Calu3 (cell line): ENCODE measurements at regions not wholly inside any gene's neighbourhood (a gene's known extent, or its start where the extent isn't known, plus 50 kb on each side); places are given as distances from the start of the nearest gene placed in this dataset.

Source experiments
- BruUV-seq: library from RNA; stranded (reverse); fragments of 400-500 nt; replicated peaks from 2 replicates; lab custom pipeline; 2021; lab: Mats Ljungman, UMichigan
- CTCF ChIA-PET: fragments of 300-600 bp; sonication (Branson Sonifier 250); formaldehyde crosslinking; loops from one replicate; lab custom pipeline; 2022; ENCODE audit warnings: antibody characterized with exemption; lab: Charles Lee
- DNase-seq: peaks from one replicate; pipeline ENCODE4 v3.0.0; 2022
- H3K27ac Mint-ChIP-seq: one replicate; pipeline ENCODE4 v1.8.0; 2022; ENCODE audit warnings: mixed read lengths; ENCODE audit not compliant: unreplicated experiment
- H3K27me3 Mint-ChIP-seq: one replicate; pipeline ENCODE4 v1.8.0; 2022; ENCODE audit warnings: mixed read lengths; ENCODE audit not compliant: unreplicated experiment
- H3K36me3 Mint-ChIP-seq: one replicate; pipeline ENCODE4 v1.8.0; 2022; ENCODE audit warnings: mild to moderate bottlenecking, moderate library complexity, mixed read lengths; ENCODE audit not compliant: insufficient read depth, unreplicated experiment
- H3K4me1 Mint-ChIP-seq: one replicate; pipeline ENCODE4 v1.8.0; 2022; ENCODE audit warnings: mild to moderate bottlenecking, low read depth, mixed read lengths; ENCODE audit not compliant: unreplicated experiment
- H3K4me3 Mint-ChIP-seq: one replicate; pipeline ENCODE4 v1.8.0; 2022; ENCODE audit warnings: mild to moderate bottlenecking, low read depth, moderate library complexity, mixed read lengths; ENCODE audit not compliant: unreplicated experiment
- H3K9me3 Mint-ChIP-seq: one replicate; pipeline ENCODE4 v1.8.0; 2022; ENCODE audit warnings: low read depth, mixed read lengths; ENCODE audit not compliant: unreplicated experiment
- intact Hi-C: fragments of 100-400 bp; cut with micrococcal nuclease; formaldehyde crosslinking; loops from one replicate; pipeline ENCODE4 v1.10.0; 2022; ENCODE audit not compliant: unreplicated experiment
- TF ChIP-seq, protein P1 (sequence below): fragments of 200-600 bp; IDR thresholded peaks from one replicate; pipeline ENCODE4 v1.8.0; 2022; ENCODE audit warnings: antibody characterized with exemption; ENCODE audit not compliant: unreplicated experiment

GRCh38 chr4:137387924-137388323 is 144.4 kb downstream of the PCDH18 start:
- BruUV-seq = no TSS peak
- no peak for DNase-seq
- H3K36me3 Mint-ChIP-seq = no peaks in the 10 kb centered on the region
- H3K4me3 Mint-ChIP-seq = no peak overlapping the region
- intact Hi-C loops = no loop called here
- no peaks in the 10 kb centered on the region for H3K9me3 Mint-ChIP-seq
- no peaks in the 10 kb centered on the region for H3K27me3 Mint-ChIP-seq
- H3K27ac Mint-ChIP-seq = no peak overlapping the region
- CTCF ChIA-PET = no interaction called here
- TF ChIP-seq, protein P1, sequence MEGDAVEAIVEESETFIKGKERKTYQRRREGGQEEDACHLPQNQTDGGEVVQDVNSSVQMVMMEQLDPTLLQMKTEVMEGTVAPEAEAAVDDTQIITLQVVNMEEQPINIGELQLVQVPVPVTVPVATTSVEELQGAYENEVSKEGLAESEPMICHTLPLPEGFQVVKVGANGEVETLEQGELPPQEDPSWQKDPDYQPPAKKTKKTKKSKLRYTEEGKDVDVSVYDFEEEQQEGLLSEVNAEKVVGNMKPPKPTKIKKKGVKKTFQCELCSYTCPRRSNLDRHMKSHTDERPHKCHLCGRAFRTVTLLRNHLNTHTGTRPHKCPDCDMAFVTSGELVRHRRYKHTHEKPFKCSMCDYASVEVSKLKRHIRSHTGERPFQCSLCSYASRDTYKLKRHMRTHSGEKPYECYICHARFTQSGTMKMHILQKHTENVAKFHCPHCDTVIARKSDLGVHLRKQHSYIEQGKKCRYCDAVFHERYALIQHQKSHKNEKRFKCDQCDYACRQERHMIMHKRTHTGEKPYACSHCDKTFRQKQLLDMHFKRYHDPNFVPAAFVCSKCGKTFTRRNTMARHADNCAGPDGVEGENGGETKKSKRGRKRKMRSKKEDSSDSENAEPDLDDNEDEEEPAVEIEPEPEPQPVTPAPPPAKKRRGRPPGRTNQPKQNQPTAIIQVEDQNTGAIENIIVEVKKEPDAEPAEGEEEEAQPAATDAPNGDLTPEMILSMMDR = no peak
- H3K4me1 Mint-ChIP-seq = no peaks in the 10 kb centered on the region

DNA sequence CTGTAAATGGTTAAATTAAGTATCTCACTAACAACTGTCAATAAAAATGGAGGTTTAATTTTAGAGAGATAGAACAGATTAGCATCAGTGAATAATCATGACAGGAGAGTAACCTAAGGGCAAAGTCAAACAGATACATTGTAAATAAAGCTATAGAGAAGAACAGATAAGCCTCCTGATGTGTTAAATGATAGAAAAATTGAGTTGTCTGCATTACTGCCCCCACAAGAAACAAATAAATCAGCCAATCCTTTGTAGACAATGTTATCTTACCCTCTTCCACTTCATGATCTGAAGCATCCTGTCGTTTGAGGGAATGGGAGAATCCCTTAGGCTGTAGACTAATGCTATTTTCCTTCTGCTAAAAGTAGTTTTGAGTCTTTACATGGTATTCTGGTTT is 147.8 kb downstream of the PCDH18 start:
- BruUV-seq = no TSS peak
- TF ChIP-seq, protein P1 = no peak
- H3K9me3 Mint-ChIP-seq = no peaks in the 10 kb centered on the region
- no peaks in the 10 kb centered on the region for H3K27me3 Mint-ChIP-seq
- H3K4me3 Mint-ChIP-seq = no peak overlapping the region
- no peak for DNase-seq
- CTCF ChIA-PET = no interaction called here
- no peak overlapping the region for H3K27ac Mint-ChIP-seq
- no peaks in the 10 kb centered on the region for H3K4me1 Mint-ChIP-seq
- H3K36me3 Mint-ChIP-seq = no peaks in the 10 kb centered on the region
- intact Hi-C loops = no loop called here

DNA sequence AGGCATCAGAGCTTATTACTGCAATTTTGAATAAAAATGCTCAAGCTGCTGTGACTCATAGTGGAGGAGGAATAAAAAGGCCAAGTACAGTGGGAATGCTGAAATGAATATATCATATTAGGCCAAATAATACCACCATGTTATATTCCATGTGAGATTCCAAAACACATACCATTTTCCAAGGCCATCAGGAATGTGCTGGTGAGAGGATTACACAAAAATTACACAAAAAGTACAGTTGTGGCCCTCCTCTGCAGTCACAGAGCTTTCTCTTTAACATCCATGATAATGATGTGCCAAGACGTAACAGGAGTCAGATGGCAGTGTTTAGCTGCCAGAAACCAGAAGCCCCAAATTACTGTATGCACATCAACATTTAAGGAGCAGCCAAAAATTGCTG is 153.5 kb downstream of the PCDH18 start:
- TF ChIP-seq, protein P1 = no peak
- no peak for DNase-seq
- no peak overlapping the region for H3K27ac Mint-ChIP-seq
- CTCF ChIA-PET = no interaction called here
- H3K36me3 Mint-ChIP-seq = no peaks in the 10 kb centered on the region
- no peaks in the 10 kb centered on the region for H3K9me3 Mint-ChIP-seq
- H3K27me3 Mint-ChIP-seq = no peaks in the 10 kb centered on the region
- H3K4me3 Mint-ChIP-seq = no peak overlapping the region
- peaks cover 4% of the 10 kb centered on the region for H3K4me1 Mint-ChIP-seq
- intact Hi-C loops = no loop called here
- BruUV-seq = no TSS peak

GRCh38 chr4:137378393-137378792 is 153.9 kb downstream of the PCDH18 start:
- H3K9me3 Mint-ChIP-seq = no peaks in the 10 kb centered on the region
- CTCF ChIA-PET = no interaction called here
- BruUV-seq = no TSS peak
- no peak overlapping the region for H3K27ac Mint-ChIP-seq
- H3K36me3 Mint-ChIP-seq = no peaks in the 10 kb centered on the region
- H3K4me1 Mint-ChIP-seq = peaks cover 7% of the 10 kb centered on the region
- no peaks in the 10 kb centered on the region for H3K27me3 Mint-ChIP-seq
- no peak for DNase-seq
- TF ChIP-seq, protein P1 = no peak
- H3K4me3 Mint-ChIP-seq = no peak overlapping the region
- intact Hi-C loops = no loop called here
